B cell (primary cell): ENCODE measurements at regions not wholly inside any gene's neighbourhood (a gene's known extent, or its start where the extent isn't known, plus 50 kb on each side); places are given as distances from the start of the nearest gene placed in this dataset.

ENCODE experiments used
- CTCF ChIP-seq: fragments of 200-600 bp; IDR thresholded peaks from one replicate; pipeline ENCODE4 v1.8.0; 2022; ENCODE audit warnings: antibody characterized with exemption, mild to moderate bottlenecking
- EZH2 ChIP-seq: IDR thresholded peaks from 2 replicates; pipeline ENCODE4 v1.6.1; 2012; ENCODE audit warnings: borderline replicate concordance, low read depth, mild to moderate bottlenecking, moderate library complexity, low read length; ENCODE audit not compliant: insufficient read depth, poor library complexity, severe bottlenecking

- TF ChIP-seq CTCF, result no peak
- TF ChIP-seq EZH2, result no peak
Measured at GRCh38 chr4:58042176-58042575, 932.0 kb upstream of the IGFBP7 start.
